Ascending aorta (tissue), 2 donors: ENCODE measurements at regions not wholly inside any gene's neighbourhood (a gene's known extent, or its start where the extent isn't known, plus 50 kb on each side); places are given as distances from the start of the nearest gene placed in this dataset.

ENCODE experiments used
- DNase-seq, 2 donors: peaks; one replicate each; pipeline ENCODE4 v3.0.0-alpha.2; 2019; ENCODE audit warnings: low spot score in 2 of 2
- H3K27ac ChIP-seq, 2 donors: fragments of 200-600 bp; sonication (generic); one replicate each; pipeline ENCODE4 v1.5.1; 2016 to 2017; ENCODE audit warnings: mild to moderate bottlenecking in 1 of 2
- H3K27me3 ChIP-seq: fragments of 200-600 bp; sonication (generic); one replicate; pipeline ENCODE4 v1.5.1; 2017
- H3K36me3 ChIP-seq, 2 donors: fragments of 200-600 bp; sonication (generic); one replicate each; pipeline ENCODE4 v1.5.1; 2016
- H3K4me1 ChIP-seq, 2 donors: fragments of 200-600 bp; sonication (generic); one replicate each; pipeline ENCODE4 v1.5.1; 2016 to 2017; ENCODE audit warnings: mild to moderate bottlenecking in 1 of 2
- H3K4me3 ChIP-seq, 2 donors: fragments of 200-600 bp; sonication (generic); one replicate each; pipeline ENCODE4 v1.5.1; 2016 to 2017; ENCODE audit warnings: mild to moderate bottlenecking in 1 of 2
- H3K9me3 ChIP-seq, 2 donors: fragments of 200-600 bp; sonication (generic); one replicate each; pipeline ENCODE4 v1.5.1; 2016
- intact Hi-C: fragments of 100-400 bp; cut with DNase I; formaldehyde crosslinking; loops from one replicate; pipeline ENCODE4 v1.15.1; 2023
- TF ChIP-seq, protein P1 (sequence below), 3 experiments: fragments of 200-600 bp in 2 of 3; fragments of 450-650 bp in 1 of 3; sonication (generic) in 2 of 3; IDR thresholded peaks; one replicate each; pipeline ENCODE4 v1.5.1; 2016 to 2019; ENCODE audit warnings: antibody characterized with exemption in 3 of 3, mild to moderate bottlenecking in 1 of 3, moderate library complexity in 1 of 3

DNA sequence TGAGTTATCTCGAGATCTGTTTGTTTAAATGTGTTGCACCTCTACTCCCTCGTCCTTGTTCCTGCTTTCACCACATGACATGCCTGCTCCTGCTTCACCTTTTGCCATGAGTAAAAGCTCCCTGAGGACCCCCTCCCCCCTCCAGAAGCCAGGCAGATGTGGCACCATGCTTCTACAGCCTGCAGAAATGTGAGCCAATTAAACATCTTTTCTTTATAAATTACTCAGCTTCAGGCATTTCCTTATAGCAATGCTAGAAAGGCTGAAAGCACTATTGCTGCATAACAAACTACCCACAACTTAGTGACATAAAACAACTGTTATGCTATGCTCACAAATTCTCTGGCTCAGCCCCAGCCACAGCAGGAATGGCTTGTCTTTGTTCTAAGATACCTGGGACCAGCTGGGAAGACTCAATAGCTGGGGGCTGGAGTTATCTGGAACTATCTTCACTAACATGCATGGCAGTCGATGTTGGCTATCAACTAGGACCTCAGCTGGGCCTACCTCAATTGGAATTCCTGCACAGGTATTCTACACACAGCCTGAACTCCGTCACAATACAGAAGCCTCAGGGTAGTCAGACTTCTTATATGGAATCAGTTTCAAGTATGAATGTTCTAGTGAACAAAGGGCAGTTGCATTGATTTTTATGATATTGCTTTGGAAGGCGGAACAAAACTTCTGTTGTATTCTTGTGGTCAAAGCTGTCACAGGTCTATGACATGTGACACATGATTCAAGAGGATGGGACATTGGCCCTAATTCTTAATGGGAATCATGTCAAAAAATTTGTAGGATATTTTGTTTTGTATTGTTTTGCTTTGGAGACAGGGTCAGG lies 186.0 kb upstream of the PIRT start:
- no peaks in the 10 kb centered on the region for H3K27me3 ChIP-seq
- DNase-seq: no peak
- no peaks in the 10 kb centered on the region for H3K9me3 ChIP-seq
- H3K4me3 ChIP-seq: no peak overlapping the region
- TF ChIP-seq, protein P1, sequence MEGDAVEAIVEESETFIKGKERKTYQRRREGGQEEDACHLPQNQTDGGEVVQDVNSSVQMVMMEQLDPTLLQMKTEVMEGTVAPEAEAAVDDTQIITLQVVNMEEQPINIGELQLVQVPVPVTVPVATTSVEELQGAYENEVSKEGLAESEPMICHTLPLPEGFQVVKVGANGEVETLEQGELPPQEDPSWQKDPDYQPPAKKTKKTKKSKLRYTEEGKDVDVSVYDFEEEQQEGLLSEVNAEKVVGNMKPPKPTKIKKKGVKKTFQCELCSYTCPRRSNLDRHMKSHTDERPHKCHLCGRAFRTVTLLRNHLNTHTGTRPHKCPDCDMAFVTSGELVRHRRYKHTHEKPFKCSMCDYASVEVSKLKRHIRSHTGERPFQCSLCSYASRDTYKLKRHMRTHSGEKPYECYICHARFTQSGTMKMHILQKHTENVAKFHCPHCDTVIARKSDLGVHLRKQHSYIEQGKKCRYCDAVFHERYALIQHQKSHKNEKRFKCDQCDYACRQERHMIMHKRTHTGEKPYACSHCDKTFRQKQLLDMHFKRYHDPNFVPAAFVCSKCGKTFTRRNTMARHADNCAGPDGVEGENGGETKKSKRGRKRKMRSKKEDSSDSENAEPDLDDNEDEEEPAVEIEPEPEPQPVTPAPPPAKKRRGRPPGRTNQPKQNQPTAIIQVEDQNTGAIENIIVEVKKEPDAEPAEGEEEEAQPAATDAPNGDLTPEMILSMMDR (IDR thresholded peaks at IDR 0.05): no peak
- H3K4me1 ChIP-seq: no peaks in the 10 kb centered on the region
- H3K36me3 ChIP-seq: no peaks in the 10 kb centered on the region
- intact Hi-C loops: no loop called here
- H3K27ac ChIP-seq: no peak overlapping the region

DNA sequence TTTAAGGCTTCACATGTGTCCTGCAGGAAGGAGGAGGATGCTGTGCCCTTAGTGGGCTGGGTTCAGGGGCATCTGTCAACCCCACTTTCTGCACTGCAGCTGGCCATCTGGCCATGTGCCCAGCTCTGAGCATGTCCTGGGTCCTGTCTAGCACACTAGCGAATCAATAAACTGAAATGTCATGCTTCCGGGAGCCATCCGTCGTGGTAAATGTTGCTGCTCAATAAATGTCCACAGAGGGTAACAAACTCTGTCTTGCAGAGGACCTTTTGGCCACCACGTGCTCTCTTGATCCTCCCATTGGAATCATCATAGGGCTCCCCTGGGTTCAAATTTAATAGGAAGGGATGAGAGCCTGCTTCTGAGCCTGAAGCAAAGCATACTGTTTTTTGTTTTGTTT lies 168.6 kb upstream of the PIRT start:
- TF ChIP-seq, protein P1 (IDR thresholded peaks at IDR 0.05): no peak
- H3K4me3 ChIP-seq: no peak overlapping the region
- H3K36me3 ChIP-seq: no peaks in the 10 kb centered on the region
- no peaks in the 10 kb centered on the region for H3K4me1 ChIP-seq
- H3K27ac ChIP-seq: no peak overlapping the region
- intact Hi-C loops: no loop called here
- no peak for DNase-seq
- no peaks in the 10 kb centered on the region for H3K9me3 ChIP-seq
- no peaks in the 10 kb centered on the region for H3K27me3 ChIP-seq

DNA sequence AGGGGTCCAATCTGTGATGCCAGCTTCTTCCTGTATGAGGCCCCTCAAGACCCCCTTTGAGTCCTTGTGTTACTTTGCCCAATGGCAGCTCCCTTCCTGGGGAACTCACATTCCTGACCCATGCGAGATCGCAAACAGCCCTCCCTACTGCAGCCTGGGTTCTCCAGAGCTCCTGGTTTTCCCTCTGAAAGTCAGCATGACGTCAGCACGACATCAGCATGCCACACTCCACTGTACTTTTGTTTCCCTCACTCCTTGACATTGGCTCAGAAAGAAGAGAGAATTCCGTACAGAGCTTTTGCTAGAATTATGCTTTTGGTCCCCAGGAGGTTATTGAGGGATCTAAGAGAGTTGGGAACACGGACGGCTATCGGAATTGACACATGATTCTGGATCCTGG lies 168.1 kb upstream of the PIRT start:
- no peak overlapping the region for H3K4me3 ChIP-seq
- intact Hi-C loops: no loop called here
- no peak for DNase-seq
- no peaks in the 10 kb centered on the region for H3K36me3 ChIP-seq
- TF ChIP-seq, protein P1 (IDR thresholded peaks at IDR 0.05): no peak
- no peak overlapping the region for H3K27ac ChIP-seq
- no peaks in the 10 kb centered on the region for H3K9me3 ChIP-seq
- H3K4me1 ChIP-seq: no peaks in the 10 kb centered on the region
- no peaks in the 10 kb centered on the region for H3K27me3 ChIP-seq

DNA sequence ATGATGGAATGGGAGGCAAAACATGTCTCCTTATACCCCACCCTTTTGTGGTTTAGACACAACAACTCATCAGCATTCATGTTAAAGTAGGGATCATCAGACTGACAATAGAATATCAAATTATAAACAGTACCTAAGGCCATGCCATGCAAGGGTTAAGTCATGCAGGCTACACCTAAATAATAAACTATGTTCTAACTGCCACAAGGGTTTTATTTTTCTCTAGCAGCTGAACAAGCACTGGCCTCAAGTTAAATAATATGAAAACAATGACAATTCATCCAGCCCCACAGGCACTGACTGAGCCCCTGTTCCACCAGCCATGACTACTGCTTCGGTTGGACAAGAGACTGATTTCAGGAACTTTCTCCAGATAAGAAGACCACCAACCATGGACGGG lies 164.5 kb upstream of the PIRT start:
- Histone ChIP-seq H3K36me3 (no peaks in the 10 kb centered on the region), H3K4me1 (no peaks in the 10 kb centered on the region), H3K27ac (no peak overlapping the region), H3K4me3 (no peak overlapping the region), H3K27me3 (no peaks in the 10 kb centered on the region), H3K9me3 (no peaks in the 10 kb centered on the region)
- intact Hi-C loops: no loop called here
- TF ChIP-seq, protein P1 (IDR thresholded peaks at IDR 0.05): no peak
- DNase-seq: no peak

DNA sequence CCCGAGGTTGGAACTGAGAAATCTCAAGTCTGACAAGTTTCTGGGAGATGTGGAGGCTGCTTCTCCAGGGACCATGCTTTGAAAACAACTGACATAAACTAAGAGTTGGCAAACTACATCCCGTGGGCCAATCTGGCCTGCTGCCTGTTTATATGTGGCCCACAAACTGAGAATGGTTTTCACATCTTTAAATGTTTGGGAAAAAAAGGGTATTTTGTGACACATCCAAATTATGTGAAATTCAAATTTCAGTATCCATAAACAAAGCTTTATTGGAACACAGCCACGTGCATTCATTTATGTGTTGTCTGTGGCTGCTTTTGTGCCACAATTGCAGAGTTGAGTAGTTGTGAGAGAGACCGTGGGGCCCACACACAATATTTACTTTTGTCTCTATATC lies 163.8 kb upstream of the PIRT start:
- H3K9me3 ChIP-seq: no peaks in the 10 kb centered on the region
- intact Hi-C loops: no loop called here
- TF ChIP-seq, protein P1 (IDR thresholded peaks at IDR 0.05): no peak

More for the DNA sequence above, 163.8 kb upstream of the PIRT start:
- Histone ChIP-seq H3K4me3 (no peak overlapping the region), H3K4me1 (no peaks in the 10 kb centered on the region), H3K27me3 (no peaks in the 10 kb centered on the region), H3K36me3 (no peaks in the 10 kb centered on the region), H3K27ac (no peak overlapping the region)
- no peak for DNase-seq
